SK-N-SH (cell line): ENCODE measurements at regions not wholly inside any gene's neighbourhood (a gene's known extent, or its start where the extent isn't known, plus 50 kb on each side); places are given as distances from the start of the nearest gene placed in this dataset.

ENCODE experiments used
- CTCF ChIA-PET: fragments of 300-600, 350-600 bp; formaldehyde crosslinking; extraction: SDS; loops from one replicate; lab custom pipeline; 2021; lab: Yijun Ruan, JAX
- POLR2A ChIA-PET: fragments of 350-600 bp; sonication (Branson Sonifier 250); formaldehyde crosslinking; extraction: SDS; loops from one replicate; lab custom pipeline; 2020; ENCODE audit warnings: antibody characterized with exemption, inconsistent platforms; lab: Yijun Ruan, JAX
- DNase-seq: peaks from one replicate; pipeline ENCODE4 v3.0.0; 2012
- H2AFZ ChIP-seq: fragments of 200-600 bp; sonication (generic); 2 replicates; pipeline ENCODE4 v1.8.1; 2016; ENCODE audit warnings: antibody characterized with exemption, mild to moderate bottlenecking, low read depth
- H3F3A ChIP-seq: fragments of 200-600 bp; sonication (generic); replicated peaks from 2 replicates; pipeline ENCODE3; 2016; ENCODE audit warnings: antibody characterized with exemption, mild to moderate bottlenecking; ENCODE audit not compliant: insufficient read depth
- H3K27ac ChIP-seq, 2 experiments: fragments of 200-500 bp in 1 of 2; fragments of 200-600 bp in 1 of 2; sonication (Bioruptor generic) in 1 of 2; sonication (generic), shearing (Covaris generic) in 1 of 2; 2 replicates each; pipeline versions ENCODE4 v1.5.1 to v1.6.1; 2014 to 2016; ENCODE audit warnings: low read depth in 2 of 2, inconsistent platforms in 1 of 2, low read length in 1 of 2, mild to moderate bottlenecking in 1 of 2, mixed read lengths in 1 of 2
- H3K27me3 ChIP-seq: fragments of 200-600 bp; sonication (generic), shearing (Covaris generic); 2 replicates; pipeline ENCODE4 v1.6.1; 2016; ENCODE audit warnings: mixed run types; ENCODE audit not compliant: insufficient read depth
- H3K36me3 ChIP-seq, 2 experiments: fragments of 200-500 bp in 1 of 2; fragments of 200-600 bp in 1 of 2; sonication (Bioruptor generic) in 1 of 2; sonication (generic) in 1 of 2; replicated peaks in 1 of 2; 2 replicates each; pipeline versions ENCODE3 to v1.5.1; 2014 to 2016; ENCODE audit warnings: low read length in 1 of 2, mild to moderate bottlenecking in 1 of 2; ENCODE audit not compliant: insufficient read depth in 2 of 2, control insufficient read depth in 1 of 2
- H3K4me1 ChIP-seq, 2 experiments: fragments of 200-500 bp in 1 of 2; fragments of 200-600 bp in 1 of 2; sonication (Bioruptor generic) in 1 of 2; sonication (generic), shearing (Covaris generic) in 1 of 2; 2 replicates each; pipeline versions ENCODE4 v1.5.1 to v1.6.1; 2014 to 2016; ENCODE audit warnings: low read depth in 1 of 2, low read length in 1 of 2, mixed run types in 1 of 2; ENCODE audit not compliant: insufficient read depth in 2 of 2, control insufficient read depth in 1 of 2
- H3K4me2 ChIP-seq: fragments of 200-600 bp; sonication (generic), shearing (Covaris generic); 2 replicates; pipeline ENCODE4 v1.6.1; 2017; ENCODE audit warnings: mixed run types
- H3K4me3 ChIP-seq, 2 experiments: fragments of 200-500 bp in 1 of 2; fragments of 200-600 bp in 1 of 2; sonication (Bioruptor generic) in 1 of 2; sonication (generic), shearing (Covaris generic) in 1 of 2; 2 replicates each; pipeline versions ENCODE4 v1.5.1 to v1.8.1; 2014 to 2016; ENCODE audit warnings: low read depth in 2 of 2, inconsistent platforms in 1 of 2, low read length in 1 of 2, mild to moderate bottlenecking in 1 of 2, mixed read lengths in 1 of 2, moderate library complexity in 1 of 2
- H3K79me2 ChIP-seq: fragments of 200-600 bp; sonication (generic); 2 replicates; pipeline ENCODE4 v1.8.1; 2017; ENCODE audit warnings: mild to moderate bottlenecking; ENCODE audit not compliant: insufficient read depth
- H3K9ac ChIP-seq: fragments of 200-600 bp; sonication (generic); 2 replicates; pipeline ENCODE4 v1.6.1; 2017; ENCODE audit warnings: mixed run types
- H3K9me2 ChIP-seq: fragments of 200-600 bp; sonication (generic); 2 replicates; pipeline ENCODE4 v1.6.1; 2017; ENCODE audit warnings: mixed run types
- H3K9me3 ChIP-seq: fragments of 200-600 bp; sonication (generic); 2 replicates; pipeline ENCODE4 v1.6.1; 2017; ENCODE audit warnings: mixed run types, mild to moderate bottlenecking, moderate library complexity
- H4K20me1 ChIP-seq: fragments of 200-600 bp; sonication (generic); 2 replicates; pipeline ENCODE4 v1.6.1; 2017; ENCODE audit warnings: mild to moderate bottlenecking, mixed run types; ENCODE audit not compliant: insufficient read depth
- ELF1 ChIP-seq: IDR thresholded peaks from 2 replicates; pipeline ENCODE4 v1.4.0; 2012
- EZH2phosphoT487 ChIP-seq: fragments of 200-600 bp; sonication (generic); IDR thresholded peaks from 2 replicates; pipeline ENCODE4 v1.6.1; 2017; ENCODE audit warnings: low read depth, mixed run types, mild to moderate bottlenecking, antibody characterized with exemption, moderate library complexity, borderline replicate concordance
- GABPA ChIP-seq: IDR thresholded peaks from 2 replicates; pipeline ENCODE4 v1.4.0; 2012; ENCODE audit warnings: low read depth, mild to moderate bottlenecking
- MEF2A ChIP-seq: IDR thresholded peaks from 2 replicates; pipeline ENCODE4 v1.4.0; 2012; ENCODE audit warnings: low read depth, borderline replicate concordance
- RAD21 ChIP-seq: IDR thresholded peaks from 2 replicates; pipeline ENCODE4 v1.6.1; 2012; ENCODE audit warnings: mild to moderate bottlenecking, low read length
- RCOR1 ChIP-seq: fragments of 150-350 bp; IDR thresholded peaks from 2 replicates; pipeline ENCODE4 v1.6.1; 2017; ENCODE audit warnings: antibody characterized with exemption, low read length
- TAF1 ChIP-seq: IDR thresholded peaks from 2 replicates; pipeline ENCODE4 v1.6.1; 2012; ENCODE audit warnings: low read depth, mild to moderate bottlenecking, low read length, moderate library complexity, borderline replicate concordance
- WGBS: methylation state at CpG from one replicate; pipeline ENCODE4 v1.1.6; 2017; ENCODE audit warnings: low lambda C conversion rate; 5-methylcytosine and 5-hydroxymethylcytosine counted together
- TF ChIP-seq, protein P1 (sequence below): IDR thresholded peaks from 2 replicates; pipeline ENCODE4 v1.4.0; 2012; ENCODE audit warnings: low read depth, borderline replicate concordance
- TF ChIP-seq, protein P2 (sequence below): IDR thresholded peaks from 2 replicates; pipeline ENCODE4; 2012
- TF ChIP-seq, protein P3 (sequence below): IDR thresholded peaks from 2 replicates; pipeline ENCODE4 v1.6.1; 2012; ENCODE audit warnings: mild to moderate bottlenecking, low read depth, low read length, moderate library complexity
- TF ChIP-seq, protein P4 (sequence below): IDR thresholded peaks from 2 replicates; pipeline ENCODE4 v1.4.0; 2012; ENCODE audit warnings: low read depth

DNA sequence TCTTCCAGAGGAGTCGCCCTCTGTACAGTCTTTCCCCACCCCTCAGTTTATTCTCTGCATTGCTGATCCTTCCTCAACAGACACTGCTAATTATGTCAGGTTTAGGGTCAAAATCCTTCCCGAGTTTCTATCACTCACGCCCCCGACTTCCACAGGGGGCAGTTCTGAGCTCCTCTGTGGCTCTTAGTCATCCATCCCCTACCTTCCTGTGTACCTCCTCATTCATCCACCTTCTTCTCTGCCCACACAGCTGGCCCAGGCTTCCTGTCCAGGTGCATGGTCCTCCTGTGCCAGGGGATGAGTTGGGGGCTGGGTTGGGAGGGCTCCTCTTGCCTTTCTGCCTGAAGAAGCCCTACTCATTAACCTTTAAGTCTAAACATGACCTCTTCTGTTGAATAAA lies 202.9 kb downstream of the ARL4C start (continued):
- no peak for TF ChIP-seq TAF1
- TF ChIP-seq, protein P1, sequence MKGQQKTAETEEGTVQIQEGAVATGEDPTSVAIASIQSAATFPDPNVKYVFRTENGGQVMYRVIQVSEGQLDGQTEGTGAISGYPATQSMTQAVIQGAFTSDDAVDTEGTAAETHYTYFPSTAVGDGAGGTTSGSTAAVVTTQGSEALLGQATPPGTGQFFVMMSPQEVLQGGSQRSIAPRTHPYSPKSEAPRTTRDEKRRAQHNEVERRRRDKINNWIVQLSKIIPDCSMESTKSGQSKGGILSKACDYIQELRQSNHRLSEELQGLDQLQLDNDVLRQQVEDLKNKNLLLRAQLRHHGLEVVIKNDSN, result no peak

DNA sequence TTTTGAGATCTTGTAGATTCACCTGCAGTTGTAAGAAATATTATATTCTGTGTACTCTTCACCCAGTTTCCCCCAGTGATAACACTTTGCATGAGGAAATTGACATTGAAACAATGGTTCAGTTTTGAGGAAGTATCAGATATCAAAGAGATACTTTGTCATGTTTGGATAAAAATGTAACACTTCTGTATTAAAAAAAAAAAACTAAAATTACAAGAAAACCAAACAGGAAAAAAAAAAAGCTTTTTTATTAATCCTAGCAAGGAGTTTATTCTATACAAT lies 204.0 kb downstream of the ARL4C start:
- Histone ChIP-seq H3K79me2 (no peaks in the 10 kb centered on the region), H2AFZ (no peak overlapping the region), H3K4me3 (no peak overlapping the region)
- no peak for TF ChIP-seq MEF2A
- TF ChIP-seq, protein P1, result no peak
- TF ChIP-seq, protein P2, sequence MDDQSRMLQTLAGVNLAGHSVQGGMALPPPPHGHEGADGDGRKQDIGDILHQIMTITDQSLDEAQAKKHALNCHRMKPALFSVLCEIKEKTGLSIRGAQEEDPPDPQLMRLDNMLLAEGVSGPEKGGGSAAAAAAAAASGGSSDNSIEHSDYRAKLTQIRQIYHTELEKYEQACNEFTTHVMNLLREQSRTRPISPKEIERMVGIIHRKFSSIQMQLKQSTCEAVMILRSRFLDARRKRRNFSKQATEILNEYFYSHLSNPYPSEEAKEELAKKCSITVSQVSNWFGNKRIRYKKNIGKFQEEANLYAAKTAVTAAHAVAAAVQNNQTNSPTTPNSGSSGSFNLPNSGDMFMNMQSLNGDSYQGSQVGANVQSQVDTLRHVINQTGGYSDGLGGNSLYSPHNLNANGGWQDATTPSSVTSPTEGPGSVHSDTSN, result no peak
- TF ChIP-seq, all 33 proteins: peak for 0
- H3K27me3 ChIP-seq, result no peaks in the 10 kb centered on the region
- no peaks in the 10 kb centered on the region for H4K20me1 ChIP-seq
- no peak overlapping the region for H3K27ac ChIP-seq
- no peaks in the 10 kb centered on the region for H3K9me2 ChIP-seq
- peaks cover 10 to 11% of the 10 kb centered on the region in 2 experiments; a peak in 2 of 4 replicates for H3K4me1 ChIP-seq
- no peaks in the 10 kb centered on the region for H3F3A ChIP-seq
- H3K9me3 ChIP-seq, result no peaks in the 10 kb centered on the region
- CTCF ChIA-PET, result interaction anchor here (1.9 kb wide), 1 partner anchor 13 kb away, joined by 4 read pairs; no protein-coding TSS in a partner anchor
- POLR2A ChIA-PET, result interaction anchor here (1.2 kb wide), 1 partner anchor 45 kb away, joined by 3 read pairs; no protein-coding TSS in a partner anchor
- no peaks in the 10 kb centered on the region for H3K36me3 ChIP-seq
- no peak for DNase-seq
- H3K4me2 ChIP-seq, result no peak overlapping the region
- H3K9ac ChIP-seq, result no peak overlapping the region

DNA sequence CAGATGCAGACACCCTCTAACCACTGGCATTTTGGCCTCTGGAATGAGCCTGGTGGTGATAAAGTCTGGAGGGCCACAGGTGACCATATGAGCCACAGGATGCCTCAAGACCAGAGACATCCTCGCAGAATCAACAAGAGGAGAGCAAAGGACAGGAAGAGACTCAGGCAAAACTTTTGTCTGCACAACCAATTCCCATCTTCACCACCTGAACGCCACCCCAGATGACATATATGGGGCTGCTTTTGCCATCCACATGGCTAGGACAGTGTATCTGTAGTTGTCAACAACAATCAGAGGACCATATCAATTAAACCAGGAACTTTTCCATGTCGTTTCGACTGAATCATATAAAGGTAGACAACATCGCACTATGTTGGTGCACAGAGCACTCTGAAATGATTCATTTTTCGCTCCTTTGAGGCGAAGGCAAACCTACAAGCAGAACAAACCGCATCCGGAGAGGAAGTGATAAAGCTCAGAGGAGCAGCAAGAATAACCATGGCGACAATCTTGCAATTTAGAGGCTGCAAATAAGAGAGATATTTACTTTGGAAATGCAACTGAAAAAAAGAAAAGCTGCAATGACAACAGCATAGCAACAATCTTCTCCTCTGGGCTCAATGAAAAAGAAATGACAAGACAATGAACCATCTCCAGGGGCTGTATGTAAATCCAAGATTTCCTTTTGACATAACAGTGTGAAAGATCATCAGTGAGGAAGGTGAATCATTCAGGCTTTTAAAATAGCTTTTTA lies 204.5 kb downstream of the ARL4C start:
- no peak overlapping the region for H3K9ac ChIP-seq
- DNase-seq, result no peak
- no peaks in the 10 kb centered on the region for H4K20me1 ChIP-seq
- no peak overlapping the region for H3K27ac ChIP-seq
- ChIA-PET CTCF (interaction anchor here (1.2 to 1.9 kb wide), 2 partner anchors 12 to 208 kb away, joined by 3 to 4 read pairs; no protein-coding TSS in a partner anchor), POLR2A (no interaction called here)
- H3K79me2 ChIP-seq, result no peaks in the 10 kb centered on the region
- 91% methylated on average over 10 of the region's 10 CpGs for WGBS
- TF ChIP-seq RCOR1 (no peak), EZH2phosphoT487 (no peak), ELF1 (no peak), GABPA (no peak), RAD21 (no peak)
- TF ChIP-seq, protein P1, result no peak
- TF ChIP-seq, protein P2, result no peak
- TF ChIP-seq, protein P3, sequence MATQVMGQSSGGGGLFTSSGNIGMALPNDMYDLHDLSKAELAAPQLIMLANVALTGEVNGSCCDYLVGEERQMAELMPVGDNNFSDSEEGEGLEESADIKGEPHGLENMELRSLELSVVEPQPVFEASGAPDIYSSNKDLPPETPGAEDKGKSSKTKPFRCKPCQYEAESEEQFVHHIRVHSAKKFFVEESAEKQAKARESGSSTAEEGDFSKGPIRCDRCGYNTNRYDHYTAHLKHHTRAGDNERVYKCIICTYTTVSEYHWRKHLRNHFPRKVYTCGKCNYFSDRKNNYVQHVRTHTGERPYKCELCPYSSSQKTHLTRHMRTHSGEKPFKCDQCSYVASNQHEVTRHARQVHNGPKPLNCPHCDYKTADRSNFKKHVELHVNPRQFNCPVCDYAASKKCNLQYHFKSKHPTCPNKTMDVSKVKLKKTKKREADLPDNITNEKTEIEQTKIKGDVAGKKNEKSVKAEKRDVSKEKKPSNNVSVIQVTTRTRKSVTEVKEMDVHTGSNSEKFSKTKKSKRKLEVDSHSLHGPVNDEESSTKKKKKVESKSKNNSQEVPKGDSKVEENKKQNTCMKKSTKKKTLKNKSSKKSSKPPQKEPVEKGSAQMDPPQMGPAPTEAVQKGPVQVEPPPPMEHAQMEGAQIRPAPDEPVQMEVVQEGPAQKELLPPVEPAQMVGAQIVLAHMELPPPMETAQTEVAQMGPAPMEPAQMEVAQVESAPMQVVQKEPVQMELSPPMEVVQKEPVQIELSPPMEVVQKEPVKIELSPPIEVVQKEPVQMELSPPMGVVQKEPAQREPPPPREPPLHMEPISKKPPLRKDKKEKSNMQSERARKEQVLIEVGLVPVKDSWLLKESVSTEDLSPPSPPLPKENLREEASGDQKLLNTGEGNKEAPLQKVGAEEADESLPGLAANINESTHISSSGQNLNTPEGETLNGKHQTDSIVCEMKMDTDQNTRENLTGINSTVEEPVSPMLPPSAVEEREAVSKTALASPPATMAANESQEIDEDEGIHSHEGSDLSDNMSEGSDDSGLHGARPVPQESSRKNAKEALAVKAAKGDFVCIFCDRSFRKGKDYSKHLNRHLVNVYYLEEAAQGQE, result no peak
- TF ChIP-seq, protein P4, sequence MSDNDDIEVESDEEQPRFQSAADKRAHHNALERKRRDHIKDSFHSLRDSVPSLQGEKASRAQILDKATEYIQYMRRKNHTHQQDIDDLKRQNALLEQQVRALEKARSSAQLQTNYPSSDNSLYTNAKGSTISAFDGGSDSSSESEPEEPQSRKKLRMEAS, result no peak
- H3K9me3 ChIP-seq, result no peaks in the 10 kb centered on the region
- H3K4me3 ChIP-seq, result no peak overlapping the region
- H3K4me1 ChIP-seq, result peaks cover 10 to 11% of the 10 kb centered on the region in 2 experiments; a peak in 2 of 4 replicates
- H3K9me2 ChIP-seq, result no peaks in the 10 kb centered on the region
- no peak overlapping the region for H2AFZ ChIP-seq
- H3K36me3 ChIP-seq, result no peaks in the 10 kb centered on the region
- no peak overlapping the region for H3K4me2 ChIP-seq
- no peaks in the 10 kb centered on the region for H3K27me3 ChIP-seq
- no peaks in the 10 kb centered on the region for H3F3A ChIP-seq
